GM12878 (cell line): ENCODE measurements at regions not wholly inside any gene's neighbourhood (a gene's known extent, or its start where the extent isn't known, plus 50 kb on each side); places are given as distances from the start of the nearest gene placed in this dataset.

ENCODE experiments used
- ATAC-seq: fragments of 200-7000 bp; cut with Tn5 transposase; 3 replicates; pipeline ENCODE4 v1.9.1; 2020; ENCODE audit warnings: mild to moderate bottlenecking, moderate library complexity
- BruUV-seq: library from RNA; stranded (reverse); fragments of 400-500 nt; replicated peaks from 2 replicates; lab custom pipeline; 2021; lab: Mats Ljungman, UMichigan
- CTCF ChIA-PET: fragments of 300-600 bp; sonication (Branson Sonifier 250); formaldehyde crosslinking; extraction: SDS; loops from one replicate; lab custom pipeline; 2021; ENCODE audit warnings: inconsistent platforms; lab: Yijun Ruan, JAX
- POLR2A ChIA-PET: fragments of 350-600 bp; formaldehyde crosslinking; extraction: SDS; loops from one replicate; lab custom pipeline; 2021; ENCODE audit warnings: inconsistent platforms; lab: Charles Lee
- RAD21 ChIA-PET: fragments of 300-600 bp; sonication (Branson Sonifier 250); formaldehyde crosslinking; loops from one replicate; lab custom pipeline; 2023; ENCODE audit warnings: antibody characterized with exemption; ENCODE audit not compliant: unreplicated experiment; lab: Charles Lee
- SMC1A ChIA-PET: fragments of 300-600 bp; sonication (Branson Sonifier 250); formaldehyde crosslinking; loops from one replicate; lab custom pipeline; 2023; ENCODE audit not compliant: unreplicated experiment, uncharacterized antibody; lab: Charles Lee
- DNase-seq: peaks from one replicate; pipeline ENCODE4 v3.0.0-alpha.2; 2011; ENCODE audit warnings: low read depth, low spot score
- FAIRE-seq: peaks from 3 replicates; lab custom pipeline; 2011; peaks lifted over from hg19 to GRCh38; lab: Jason Lieb, UNC
- H2AFZ ChIP-seq: 2 replicates; pipeline ENCODE4 v1.6.0; 2011; ENCODE audit warnings: low read depth, low read length, control low read depth; ENCODE audit not compliant: control insufficient read depth
- H3K27ac ChIP-seq: 2 replicates; pipeline ENCODE4 v1.5.1; 2011; ENCODE audit warnings: control low read depth; ENCODE audit not compliant: control insufficient read depth, insufficient read depth
- H3K27me3 ChIP-seq, 2 experiments: replicated peaks in 1 of 2; 2 replicates each; pipeline versions ENCODE4 v1.6.0 to v1.6.1; 2011; ENCODE audit warnings: low read length in 1 of 2; ENCODE audit not compliant: control insufficient read depth in 2 of 2, insufficient read depth in 2 of 2
- H3K36me3 ChIP-seq, 2 experiments: 2 replicates each; pipeline ENCODE4 v1.5.1; 2011; ENCODE audit warnings: low read length in 1 of 2; ENCODE audit not compliant: control insufficient read depth in 2 of 2, insufficient read depth in 2 of 2
- H3K4me1 ChIP-seq: 2 replicates; pipeline ENCODE4 v1.6.1; 2011; ENCODE audit warnings: mild to moderate bottlenecking, low read length, moderate library complexity, mixed read lengths; ENCODE audit not compliant: control insufficient read depth, insufficient read depth
- H3K4me2 ChIP-seq: 2 replicates; pipeline ENCODE4 v1.6.0; 2011; ENCODE audit warnings: control low read depth; ENCODE audit not compliant: control insufficient read depth, insufficient read depth
- H3K4me3 ChIP-seq: fragments of 200-600 bp; sonication (generic); 2 replicates; pipeline ENCODE4 v1.5.1; 2016
- H3K79me2 ChIP-seq: 2 replicates; pipeline ENCODE4 v1.6.0; 2011; ENCODE audit warnings: low read length; ENCODE audit not compliant: control insufficient read depth, insufficient read depth
- H3K9ac ChIP-seq: 2 replicates; pipeline ENCODE4 v1.8.0; 2011; ENCODE audit warnings: low read length, control low read depth, mixed read lengths; ENCODE audit not compliant: control insufficient read depth, insufficient read depth
- H3K9me3 ChIP-seq: replicated peaks from 3 replicates; pipeline ENCODE4 v1.5.1; 2011; ENCODE audit warnings: mild to moderate bottlenecking, low read length; ENCODE audit not compliant: control insufficient read depth, insufficient read depth
- H4K20me1 ChIP-seq: 2 replicates; pipeline ENCODE4 v1.6.0; 2011; ENCODE audit not compliant: control insufficient read depth, insufficient read depth
- RAD21 ChIP-seq: IDR thresholded peaks from 2 replicates; pipeline ENCODE4 v1.6.1; 2011; ENCODE audit warnings: mild to moderate bottlenecking, low read depth, low read length, moderate library complexity; ENCODE audit not compliant: insufficient read depth
- SMARCA5 ChIP-seq: fragments of 450-650 bp; IDR thresholded peaks from 2 replicates; pipeline ENCODE4 v1.6.1; 2017; ENCODE audit warnings: mild to moderate bottlenecking
- WGBS: methylation state at CpG from one replicate; pipeline ENCODE4 v1.1.6; 2016; ENCODE audit warnings: low lambda C conversion rate; ENCODE audit not compliant: insufficient replicate concordance, insufficient coverage; ENCODE audit errors: missing lambda C conversion rate; 5-methylcytosine and 5-hydroxymethylcytosine counted together
- in situ Hi-C: fragments of 300-500 bp; cut with MboI; formaldehyde crosslinking; loops from 9 replicates; pipeline ENCODE4 v1.14.3; 2018; ENCODE audit warnings: mixed read lengths
- intact Hi-C: fragments of 100-400 bp; cut with micrococcal nuclease; formaldehyde crosslinking; loops from one replicate; pipeline ENCODE4 v1.14.2; 2022; ENCODE audit not compliant: unreplicated experiment

DNA sequence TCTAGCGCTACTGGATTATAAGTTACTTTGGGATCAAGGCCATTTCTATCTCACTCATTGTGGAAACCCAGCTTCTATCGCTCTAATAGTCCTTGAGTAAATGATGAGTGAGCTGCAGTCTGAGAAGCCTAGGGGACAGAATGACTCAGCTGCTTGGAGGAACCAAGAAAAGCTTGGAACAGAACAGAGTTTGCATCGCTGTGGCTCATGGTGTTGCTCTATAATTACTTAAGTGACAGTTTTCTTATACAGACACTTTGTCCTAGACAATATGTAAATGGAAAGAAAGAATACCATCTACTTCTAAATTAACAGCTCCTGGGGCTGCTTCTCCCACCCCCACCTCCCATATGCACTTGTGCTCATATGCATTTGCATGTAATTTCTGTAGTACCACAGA is 156.9 kb downstream of the SLIT2 start:
- FAIRE-seq (no peak), ATAC-seq (no peak), DNase-seq (no peak)
- ChIA-PET CTCF (interaction anchor here (0.6 to 1.5 kb wide), 4 partner anchors 8 to 277 kb away, joined by 3 to 4 read pairs (median 4); no protein-coding TSS in a partner anchor), SMC1A (interaction anchor here (2.0 kb wide), 1 partner anchor 8 kb away, joined by 6 read pairs; no protein-coding TSS in a partner anchor), RAD21 (no interaction called here), POLR2A (interaction anchor here (0.5 kb wide), 1 partner anchor 8 kb away, joined by 6 read pairs; no protein-coding TSS in a partner anchor)
- intact Hi-C loops = no loop called here
- 76% methylated on average over 3 of the region's 3 CpGs for WGBS
- H2AFZ ChIP-seq = no peak overlapping the region
- H4K20me1 ChIP-seq = no peaks in the 10 kb centered on the region
- no TSS peak for BruUV-seq
- no peak for TF ChIP-seq SMARCA5
- no peaks in the 10 kb centered on the region for H3K9me3 ChIP-seq
- no peaks in the 10 kb centered on the region for H3K79me2 ChIP-seq
- no peaks in the 10 kb centered on the region for H3K36me3 ChIP-seq
- no peaks in the 10 kb centered on the region for H3K4me1 ChIP-seq
- in situ Hi-C loops = loop anchor here (25.0 kb wide), 2 partner anchors 1354 to 1721 kb away; no protein-coding TSS in a partner anchor
- no peak overlapping the region for H3K4me3 ChIP-seq
- no peak overlapping the region for H3K27ac ChIP-seq
- no peaks in the 10 kb centered on the region for H3K27me3 ChIP-seq
- H3K4me2 ChIP-seq = no peak overlapping the region
- no peak overlapping the region for H3K9ac ChIP-seq

GRCh38 chr4:20412072-20412471 is 160.4 kb downstream of the SLIT2 start:
- Histone ChIP-seq H3K4me1 (no peaks in the 10 kb centered on the region), H3K4me2 (no peak overlapping the region), H3K27ac (no peak overlapping the region)
- POLR2A ChIA-PET = no interaction called here
- BruUV-seq = no TSS peak
- no peak for TF ChIP-seq RAD21
- TF ChIP-seq, all 136 proteins: peak for 0
- 0% methylated on average over 1 of the region's 1 CpG for WGBS
- DNase-seq = no peak
- CTCF ChIA-PET = interaction anchor here (0.6 to 2.9 kb wide), 3 partner anchors 17 to 1819 kb away, joined by 4 to 12 read pairs (median 5); no protein-coding TSS in a partner anchor
- intact Hi-C loops (no loop called here), in situ Hi-C loops (loop anchor here (25.0 kb wide), 2 partner anchors 1350 to 1725 kb away; no protein-coding TSS in a partner anchor)
- no peak for FAIRE-seq
- SMC1A ChIA-PET = interaction anchor here (0.6 kb wide), 1 partner anchor 18 kb away, joined by 3 read pairs; no protein-coding TSS in a partner anchor
- H4K20me1 ChIP-seq = no peaks in the 10 kb centered on the region
- H3K9ac ChIP-seq = no peak overlapping the region
- no peaks in the 10 kb centered on the region for H3K27me3 ChIP-seq
- ATAC-seq = no peak
- RAD21 ChIA-PET = no interaction called here
- no peak overlapping the region for H3K4me3 ChIP-seq
- H3K9me3 ChIP-seq = no peaks in the 10 kb centered on the region
- H3K79me2 ChIP-seq = no peaks in the 10 kb centered on the region
- no peak overlapping the region for H2AFZ ChIP-seq
- no peaks in the 10 kb centered on the region for H3K36me3 ChIP-seq
